Uterus (tissue), 3 donors: ENCODE measurements at regions not wholly inside any gene's neighbourhood (a gene's known extent, or its start where the extent isn't known, plus 50 kb on each side); places are given as distances from the start of the nearest gene placed in this dataset.
"Not testable (repeated sequence)": the region's sequence is repeated elsewhere in the genome, so short reads cannot be mapped to it uniquely, and the experiment has no call there.

Experiments used
- DNase-seq, 2 donors: peaks; one replicate each; pipeline ENCODE4 v3.0.0-alpha.2; 2019 to 2020
- H3K27ac ChIP-seq, 2 donors: fragments of 200-600 bp; sonication (generic); 1 replicate in 1 of 2; 2 replicates in 1 of 2; pipeline ENCODE4 v1.5.1; 2016 to 2018
- H3K27me3 ChIP-seq, 2 donors: fragments of 200-600 bp; sonication (generic); one replicate each; pipeline ENCODE4 v1.5.1; 2018 to 2019; ENCODE audit warnings: control low read depth in 1 of 2
- H3K36me3 ChIP-seq, 2 donors: fragments of 200-600 bp; sonication (generic); one replicate each; pipeline ENCODE4 v1.5.1; 2019; ENCODE audit warnings: control low read depth in 1 of 2
- H3K4me1 ChIP-seq, 2 donors: fragments of 200-600 bp; sonication (generic); one replicate each; pipeline ENCODE4 v1.5.1; 2018 to 2019; ENCODE audit warnings: control low read depth in 1 of 2
- H3K4me3 ChIP-seq, 2 donors: fragments of 200-600 bp; sonication (generic); 1 replicate in 1 of 2; 2 replicates in 1 of 2; pipeline ENCODE4 v1.5.1; 2018 to 2019; ENCODE audit warnings: mild to moderate bottlenecking in 1 of 2
- H3K9me3 ChIP-seq, 2 donors: fragments of 200-600 bp; sonication (generic); one replicate each; pipeline ENCODE4 v1.5.1; 2019; ENCODE audit warnings: control low read depth in 1 of 2
- CTCF ChIP-seq, 4 experiments: fragments of 200-600 bp in 2 of 4; fragments of 450-650 bp in 2 of 4; sonication (generic) in 2 of 4; IDR thresholded peaks; one replicate each; pipeline ENCODE4 v1.5.1; 2016 to 2019; ENCODE audit warnings: antibody characterized with exemption in 4 of 4, mild to moderate bottlenecking in 2 of 4, moderate library complexity in 1 of 4
- POLR2A ChIP-seq, 2 donors: fragments of 450-650 bp; IDR thresholded peaks; one replicate each; pipeline ENCODE4 v1.6.1; 2016; ENCODE audit warnings: antibody characterized with exemption in 2 of 2, mild to moderate bottlenecking in 1 of 2, moderate library complexity in 1 of 2
- intact Hi-C: fragments of 100-400 bp; cut with DNase I; formaldehyde crosslinking; loops from one replicate; pipeline ENCODE4 v1.15.1; 2023; ENCODE audit warnings: low total_unique reads
- donor health status: DM: yes; HTN: yes; CAD: no.

GRCh38 chrX:137858106-137858505 is 292.2 kb downstream of the ZIC3 start:
- intact Hi-C loops = no loop called here
- Histone ChIP-seq H3K4me3 (no peak overlapping the region), H3K4me1 (no peaks in the 10 kb centered on the region), H3K36me3 (no peaks in the 10 kb centered on the region), H3K27ac (no peak overlapping the region), H3K27me3 (no peaks in the 10 kb centered on the region), H3K9me3 (no peaks in the 10 kb centered on the region)
- DNase-seq = no peak
- no peak for TF ChIP-seq CTCF (IDR thresholded peaks at IDR 0.05)
- TF ChIP-seq POLR2A (IDR thresholded peaks at IDR 0.05) = no peak

GRCh38 chrX:137878401-137878800 is 312.5 kb downstream of the ZIC3 start:
- intact Hi-C loops = no loop called here
- DNase-seq = no peak
- H3K36me3 ChIP-seq = no peaks in the 10 kb centered on the region
- no peak for TF ChIP-seq CTCF (IDR thresholded peaks at IDR 0.05)
- no peak for TF ChIP-seq POLR2A (IDR thresholded peaks at IDR 0.05)
- no peak overlapping the region for H3K27ac ChIP-seq
- H3K4me3 ChIP-seq = no peak overlapping the region
- H3K9me3 ChIP-seq = no peaks in the 10 kb centered on the region
- H3K27me3 ChIP-seq = no peaks in the 10 kb centered on the region
- H3K4me1 ChIP-seq = no peaks in the 10 kb centered on the region

GRCh38 chrX:137882960-137883359 is 317.0 kb downstream of the ZIC3 start:
- H3K4me3 ChIP-seq = no peak overlapping the region
- no peak for DNase-seq
- no peaks in the 10 kb centered on the region for H3K27me3 ChIP-seq
- H3K27ac ChIP-seq = no peak overlapping the region
- H3K36me3 ChIP-seq = no peaks in the 10 kb centered on the region
- TF ChIP-seq POLR2A (IDR thresholded peaks at IDR 0.05) = no peak
- no peak for TF ChIP-seq CTCF (IDR thresholded peaks at IDR 0.05)
- H3K9me3 ChIP-seq = no peaks in the 10 kb centered on the region
- intact Hi-C loops = loop anchor here (10.0 kb wide), 1 partner anchor 62 kb away; no protein-coding TSS in a partner anchor
- no peaks in the 10 kb centered on the region for H3K4me1 ChIP-seq

- not testable (repeated sequence) for DNase-seq, H3K9me3 ChIP-seq, H3K36me3 ChIP-seq, H3K4me3 ChIP-seq, H3K4me1 ChIP-seq, H3K27ac ChIP-seq, H3K27me3 ChIP-seq
- intact Hi-C loops = loop anchor here (10.0 kb wide), 1 partner anchor 60 kb away; no protein-coding TSS in a partner anchor
These were observed 318.9 kb downstream of the ZIC3 start for GRCh38 chrX:137884813-137885212.

GRCh38 chrX:137891431-137891830 is 325.5 kb downstream of the ZIC3 start:
- Histone ChIP-seq H3K36me3 (no peaks in the 10 kb centered on the region), H3K27ac (no peak overlapping the region), H3K9me3 (no peaks in the 10 kb centered on the region), H3K4me3 (no peak overlapping the region), H3K27me3 (no peaks in the 10 kb centered on the region), H3K4me1 (no peaks in the 10 kb centered on the region)
- intact Hi-C loops = no loop called here
- no peak for DNase-seq
- TF ChIP-seq CTCF (IDR thresholded peaks at IDR 0.05) (no peak), POLR2A (IDR thresholded peaks at IDR 0.05) (no peak)

- TF ChIP-seq CTCF (IDR thresholded peaks at IDR 0.05) = no peak
- TF ChIP-seq POLR2A (IDR thresholded peaks at IDR 0.05) = no peak
- Histone ChIP-seq H3K27ac (no peak overlapping the region), H3K36me3 (no peaks in the 10 kb centered on the region), H3K4me3 (no peak overlapping the region), H3K27me3 (no peaks in the 10 kb centered on the region), H3K4me1 (no peaks in the 10 kb centered on the region), H3K9me3 (no peaks in the 10 kb centered on the region)
- DNase-seq = no peak
- intact Hi-C loops = no loop called here
These were observed 330.2 kb downstream of the ZIC3 start for GRCh38 chrX:137896123-137896522.
